ENCODE measurements at regions not wholly inside any gene's neighbourhood (a gene's known extent, or its start where the extent isn't known, plus 50 kb on each side); places are given as distances from the start of the nearest gene placed in this dataset.

DNA sequence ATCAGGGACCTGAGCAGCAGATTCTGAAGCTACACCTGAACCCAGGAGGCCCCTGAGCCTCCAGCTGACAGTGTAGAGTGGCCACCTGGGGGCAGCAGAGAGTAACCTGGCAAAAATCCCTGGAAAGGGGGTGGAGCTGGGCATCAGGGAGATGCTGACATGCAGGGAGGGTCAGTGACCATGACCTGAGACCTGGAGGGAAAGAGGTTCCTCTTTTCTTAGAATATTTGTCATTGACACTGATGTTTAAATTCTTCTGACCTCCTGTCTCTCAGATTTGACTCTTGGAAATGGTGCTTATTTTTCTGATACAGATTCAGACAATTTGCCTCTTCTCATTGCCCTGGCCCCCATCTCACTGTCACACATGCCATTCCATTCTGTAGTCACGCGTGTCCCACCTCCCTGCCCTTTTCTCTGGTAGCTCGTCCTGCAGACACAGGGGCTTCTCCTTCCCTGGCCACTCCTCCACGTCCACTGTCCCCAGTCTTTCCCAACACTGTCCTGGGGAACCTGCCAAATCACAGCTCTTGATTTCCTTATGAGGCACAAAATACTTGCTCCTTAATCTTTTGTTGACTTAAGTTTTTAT is 117.2 kb upstream of the IGLL5 start:
- FAIRE-seq (no peak), ATAC-seq (peak; percentile 67 to 89 (median 84))
- WGBS, 2 donors: 35% methylated on average over 4 of the region's 4 CpGs

GRCh38 chr22:22770881-22771280 is 116.7 kb upstream of the IGLL5 start:
- FAIRE-seq: no peak
- Histone ChIP-seq H3K27ac (no peak overlapping the region), H3K9me3 (no peaks in the 10 kb centered on the region), H3K4me1 (no peaks in the 10 kb centered on the region), H3K27me3 (no peaks in the 10 kb centered on the region), H3K4me3 (no peak overlapping the region), H3K36me3 (no peaks in the 10 kb centered on the region)
- no peak for DNase-seq
- no peak for ATAC-seq
- TF ChIP-seq, protein P1, sequence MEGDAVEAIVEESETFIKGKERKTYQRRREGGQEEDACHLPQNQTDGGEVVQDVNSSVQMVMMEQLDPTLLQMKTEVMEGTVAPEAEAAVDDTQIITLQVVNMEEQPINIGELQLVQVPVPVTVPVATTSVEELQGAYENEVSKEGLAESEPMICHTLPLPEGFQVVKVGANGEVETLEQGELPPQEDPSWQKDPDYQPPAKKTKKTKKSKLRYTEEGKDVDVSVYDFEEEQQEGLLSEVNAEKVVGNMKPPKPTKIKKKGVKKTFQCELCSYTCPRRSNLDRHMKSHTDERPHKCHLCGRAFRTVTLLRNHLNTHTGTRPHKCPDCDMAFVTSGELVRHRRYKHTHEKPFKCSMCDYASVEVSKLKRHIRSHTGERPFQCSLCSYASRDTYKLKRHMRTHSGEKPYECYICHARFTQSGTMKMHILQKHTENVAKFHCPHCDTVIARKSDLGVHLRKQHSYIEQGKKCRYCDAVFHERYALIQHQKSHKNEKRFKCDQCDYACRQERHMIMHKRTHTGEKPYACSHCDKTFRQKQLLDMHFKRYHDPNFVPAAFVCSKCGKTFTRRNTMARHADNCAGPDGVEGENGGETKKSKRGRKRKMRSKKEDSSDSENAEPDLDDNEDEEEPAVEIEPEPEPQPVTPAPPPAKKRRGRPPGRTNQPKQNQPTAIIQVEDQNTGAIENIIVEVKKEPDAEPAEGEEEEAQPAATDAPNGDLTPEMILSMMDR (IDR thresholded peaks at IDR 0.05): no peak
- intact Hi-C loops (cut with DNase I): no loop called here

More for the DNA sequence above, 117.2 kb upstream of the IGLL5 start:
- intact Hi-C loops (cut with DNase I): no loop called here
- Histone ChIP-seq H3K4me3 (no peak overlapping the region), H3K27ac (no peak overlapping the region), H3K36me3 (no peaks in the 10 kb centered on the region), H3K9me3 (no peaks in the 10 kb centered on the region), H3K27me3 (no peaks in the 10 kb centered on the region), H3K4me1 (no peaks in the 10 kb centered on the region)
- TF ChIP-seq, protein P1 (IDR thresholded peaks at IDR 0.05): peak; percentile 68 to 81 (median 74)
- DNase-seq: peak in 4 of 6 donors; percentile 18 to 85 (median 70)

- no peaks in the 10 kb centered on the region for H3K9me3 ChIP-seq
- ATAC-seq: no peak
- H3K4me3 ChIP-seq: no peak overlapping the region
- no peaks in the 10 kb centered on the region for H3K36me3 ChIP-seq
- H3K27ac ChIP-seq: no peak overlapping the region
- intact Hi-C loops (cut with DNase I): no loop called here
- WGBS, 2 donors: 72 to 73% methylated on average over 4 of the region's 4 CpGs
- no peak for FAIRE-seq
- no peaks in the 10 kb centered on the region for H3K27me3 ChIP-seq
- TF ChIP-seq, protein P1 (IDR thresholded peaks at IDR 0.05): no peak
- H3K4me1 ChIP-seq: no peaks in the 10 kb centered on the region
- no peak for DNase-seq
Measured at GRCh38 chr22:22771696-22772377, 115.8 kb upstream of the IGLL5 start.

DNA sequence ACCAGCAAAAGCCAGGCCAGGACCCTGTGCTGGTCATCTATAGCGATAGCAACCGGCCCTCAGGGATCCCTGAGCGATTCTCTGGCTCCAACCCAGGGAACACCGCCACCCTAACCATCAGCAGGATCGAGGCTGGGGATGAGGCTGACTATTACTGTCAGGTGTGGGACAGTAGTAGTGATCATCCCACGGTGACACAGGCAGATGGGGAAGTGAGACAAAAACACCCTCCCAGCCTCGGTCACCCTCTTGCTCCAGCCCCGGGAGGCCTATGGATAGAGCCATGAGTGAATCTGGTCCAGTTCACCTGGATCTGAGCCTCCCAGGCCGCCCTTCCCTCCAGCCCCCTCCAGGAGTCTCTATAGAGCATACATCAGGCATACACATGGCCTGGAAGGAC is 115.2 kb upstream of the IGLL5 start:
- Histone ChIP-seq H3K27me3 (no peaks in the 10 kb centered on the region), H3K4me1 (no peaks in the 10 kb centered on the region), H3K27ac (no peak overlapping the region), H3K4me3 (no peak overlapping the region), H3K36me3 (no peaks in the 10 kb centered on the region), H3K9me3 (no peaks in the 10 kb centered on the region)
- intact Hi-C loops (cut with DNase I): no loop called here
- no peak for DNase-seq
- no peak for ATAC-seq
- no peak for FAIRE-seq
- WGBS, 2 donors: 62 to 66% methylated on average over 9 of the region's 9 CpGs
- TF ChIP-seq, protein P1 (IDR thresholded peaks at IDR 0.05): no peak

- Histone ChIP-seq H3K27ac (no peak overlapping the region), H3K4me1 (no peaks in the 10 kb centered on the region), H3K9me3 (no peaks in the 10 kb centered on the region), H3K27me3 (no peaks in the 10 kb centered on the region), H3K4me3 (no peak overlapping the region), H3K36me3 (no peaks in the 10 kb centered on the region)
- intact Hi-C loops (cut with DNase I): no loop called here
- FAIRE-seq (no peak), DNase-seq (no peak), ATAC-seq (no peak)
- WGBS, 2 donors: 84 to 91% methylated on average over 2 of the region's 2 CpGs
- TF ChIP-seq, protein P1 (IDR thresholded peaks at IDR 0.05): no peak
Measured at GRCh38 chr22:22772883-22773282, 114.7 kb upstream of the IGLL5 start.
